BJ (cell line): ENCODE measurements at regions not wholly inside any gene's neighbourhood (a gene's known extent, or its start where the extent isn't known, plus 50 kb on each side); places are given as distances from the start of the nearest gene placed in this dataset.

Experiments used
- CTCF ChIA-PET: fragments of 350-600 bp; formaldehyde crosslinking; extraction: SDS; loops from one replicate; lab custom pipeline; 2021; ENCODE audit warnings: antibody characterized with exemption, inconsistent platforms; lab: Yijun Ruan, JAX
- POLR2A ChIA-PET: fragments of 300-600 bp; sonication (Branson Sonifier 250); formaldehyde crosslinking; extraction: SDS; loops from one replicate; lab custom pipeline; 2021; ENCODE audit warnings: antibody characterized with exemption; lab: Charles Lee
- DNase-seq: peaks from one replicate; pipeline ENCODE4 v3.0.0-alpha.2; 2011; ENCODE audit warnings: low read depth
- H3K27me3 ChIP-seq: 2 replicates; pipeline ENCODE4 v1.6.0; 2011; ENCODE audit warnings: low read length; ENCODE audit not compliant: control insufficient read depth, insufficient read depth
- H3K36me3 ChIP-seq: 2 replicates; pipeline ENCODE4 v1.5.1; 2011; ENCODE audit warnings: low read length; ENCODE audit not compliant: control insufficient read depth, insufficient read depth
- H3K4me3 ChIP-seq: 2 replicates; pipeline ENCODE4 v1.5.1; 2011; ENCODE audit warnings: low read depth, mild to moderate bottlenecking, control low read depth, low read length
- CTCF ChIP-seq: IDR thresholded peaks from 2 replicates; pipeline ENCODE4 v1.5.1; 2011; ENCODE audit warnings: low read depth, mild to moderate bottlenecking, control low read depth, inconsistent platforms, low read length, moderate library complexity; ENCODE audit not compliant: insufficient read depth

- no peak overlapping the region for H3K4me3 ChIP-seq
- ChIA-PET CTCF (interaction anchor here (0.6 kb wide), 1 partner anchor 97 kb away, joined by 5 read pairs; no protein-coding TSS in a partner anchor), POLR2A (interaction anchor here (0.9 kb wide), 1 partner anchor 10 kb away, joined by 3 read pairs; no protein-coding TSS in a partner anchor)
- DNase-seq, result no peak
- no peak for TF ChIP-seq CTCF
- no peaks in the 10 kb centered on the region for H3K36me3 ChIP-seq
- peaks cover 2% of the 10 kb centered on the region; the same call in 1 of the 2 replicates for H3K27me3 ChIP-seq
Measured at GRCh38 chr12:98385641-98386040, 129.7 kb upstream of the TMPO start.

- DNase-seq, result no peak
- no peak overlapping the region for H3K4me3 ChIP-seq
Measured at GRCh38 chr12:98387444-98387843, 127.9 kb upstream of the TMPO start.

GRCh38 chr12:98388126-98388525 is 127.3 kb upstream of the TMPO start:
- TF ChIP-seq CTCF, result no peak
- H3K36me3 ChIP-seq, result no peaks in the 10 kb centered on the region
- DNase-seq, result no peak
- H3K4me3 ChIP-seq, result no peak overlapping the region
- ChIA-PET CTCF (interaction anchor here (2.2 to 3.0 kb wide), 2 partner anchors 10 to 13 kb away, joined by 9 to 11 read pairs; no protein-coding TSS in a partner anchor), POLR2A (no interaction called here)
- peaks cover 2% of the 10 kb centered on the region; the same call in 1 of the 2 replicates for H3K27me3 ChIP-seq

More at GRCh38 chr12:98387444-98387843, 127.9 kb upstream of the TMPO start:
- TF ChIP-seq CTCF, result no peak
- POLR2A ChIA-PET, result no interaction called here
- Histone ChIP-seq H3K27me3 (peaks cover 2% of the 10 kb centered on the region; the same call in 1 of the 2 replicates), H3K36me3 (no peaks in the 10 kb centered on the region)
- CTCF ChIA-PET, result interaction anchor here (3.0 kb wide), 1 partner anchor 12 kb away, joined by 9 read pairs; no protein-coding TSS in a partner anchor

DNA sequence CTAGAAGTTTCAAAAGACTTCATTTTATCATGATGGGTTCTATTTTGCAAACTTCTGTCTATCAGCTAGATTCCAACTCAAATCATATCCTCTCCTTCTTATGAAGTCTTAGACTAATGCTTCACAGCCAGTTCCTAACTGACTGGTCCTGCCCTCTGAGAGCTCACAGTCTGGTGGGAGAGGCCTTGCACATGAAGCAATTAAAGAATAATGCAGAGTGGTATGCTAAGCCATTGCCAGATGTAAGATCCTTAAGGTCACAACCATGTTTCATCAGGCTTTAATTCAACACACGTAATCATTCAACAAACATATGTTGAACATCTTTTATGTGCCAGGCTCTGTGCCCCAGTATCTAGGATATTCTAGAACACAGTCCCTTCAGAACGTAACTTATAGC is 125.8 kb upstream of the TMPO start:
- ChIA-PET POLR2A (no interaction called here), CTCF (interaction anchor here (2.2 to 3.0 kb wide), 2 partner anchors 8 to 14 kb away, joined by 9 to 11 read pairs; no protein-coding TSS in a partner anchor)
- H3K4me3 ChIP-seq, result no peak overlapping the region
- peaks cover 2% of the 10 kb centered on the region; the same call in 1 of the 2 replicates for H3K27me3 ChIP-seq
- no peak for DNase-seq
- no peaks in the 10 kb centered on the region for H3K36me3 ChIP-seq
- no peak for TF ChIP-seq CTCF

GRCh38 chr12:98397323-98398105 is 117.9 kb upstream of the TMPO start:
- H3K4me3 ChIP-seq, result peak overlapping the region; percentile 34
- no peaks in the 10 kb centered on the region; the same call in 1 of the 2 replicates for H3K27me3 ChIP-seq
- DNase-seq, result no peak
- ChIA-PET POLR2A (no interaction called here), CTCF (interaction anchor here (0.6 to 3.1 kb wide), 18 partner anchors 8 to 1820 kb away, joined by 3 to 18 read pairs (median 3); no protein-coding TSS in a partner anchor)
- peak; percentile 85 for TF ChIP-seq CTCF
- H3K36me3 ChIP-seq, result no peaks in the 10 kb centered on the region
